ENCODE measurements at regions not wholly inside any gene's neighbourhood (a gene's known extent, or its start where the extent isn't known, plus 50 kb on each side); places are given as distances from the start of the nearest gene placed in this dataset.

GRCh38 chr13:89515948-89516347, 1831.5 kb upstream of the MIR17HG start:
- no peak for TF ChIP-seq POLR2A (IDR thresholded peaks at IDR 0.05; ENCODE audit: low read length)
- no peak for TF ChIP-seq GATA1 (IDR thresholded peaks at IDR 0.05; ENCODE audit: low read depth, low read length)

Measured in erythroblast (primary cell).